ENCODE measurements at regions not wholly inside any gene's neighbourhood (a gene's known extent, or its start where the extent isn't known, plus 50 kb on each side); places are given as distances from the start of the nearest gene placed in this dataset.

DNA sequence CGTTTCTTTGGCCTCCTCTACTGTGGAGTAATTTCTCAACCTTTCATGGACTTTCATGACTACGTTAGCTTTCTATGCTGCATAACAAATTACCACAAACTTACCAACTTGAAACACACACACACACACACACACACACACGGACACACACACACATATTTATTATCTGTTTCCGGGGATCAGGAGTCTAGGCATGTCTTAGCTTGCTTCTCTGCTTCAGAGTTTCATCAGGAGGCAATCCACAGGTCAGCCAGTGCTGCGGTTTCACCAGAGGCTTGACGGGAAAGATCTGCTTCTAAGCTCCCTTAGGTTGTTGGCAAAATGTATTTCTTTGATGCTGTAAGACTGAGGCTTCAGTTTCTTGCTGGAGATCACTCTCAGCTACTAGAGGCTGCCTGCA is 59.0 kb upstream of the C9orf72 start:
- RAD21 ChIA-PET (ENCODE audit: low non-redundant PET in 1 of 2, low total read pairs in 2 of 2, uncharacterized antibody in 2 of 2, unreplicated experiment in 2 of 2), result no interaction called here
- POLR2A ChIA-PET, result no interaction called here
- Histone ChIP-seq H4K20me1 (ENCODE audit: insufficient read depth) (no peaks in the 10 kb centered on the region), H3K36me3 (ENCODE audit: control insufficient read depth in 1 of 2, insufficient read depth in 2 of 2, low read length in 2 of 2) (no peaks in the 10 kb centered on the region), H3K4me2 (ENCODE audit: low read length) (no peak overlapping the region), H3K9ac (ENCODE audit: low read length) (no peak overlapping the region), H3K9me3 (ENCODE audit: control insufficient read depth in 1 of 2, insufficient read depth in 1 of 2, low read depth in 1 of 2, low read length in 2 of 2) (no peaks in the 10 kb centered on the region), H3K27ac (ENCODE audit: low read depth, low read length) (no peak overlapping the region), H3K27me3 (ENCODE audit: insufficient read depth, low read length) (peaks cover 25% of the 10 kb centered on the region), H3K79me2 (ENCODE audit: insufficient read depth, low read length) (no peaks in the 10 kb centered on the region), H2AFZ (ENCODE audit: low read depth, low read length, poor library complexity, severe bottlenecking) (no peak overlapping the region), H3K4me1 (ENCODE audit: control insufficient read depth in 1 of 2, insufficient read depth in 2 of 2, low read length in 2 of 2) (no peaks in the 10 kb centered on the region), H3K4me3 (replicated peaks in 1 of 2; ENCODE audit: low read depth in 1 of 2, low read length in 2 of 2) (no peak overlapping the region), H3K9me2 (ENCODE audit: insufficient read depth) (no peaks in the 10 kb centered on the region)
- CTCF ChIA-PET, result no interaction called here
- intact Hi-C loops (cut with micrococcal nuclease), result no loop called here
- no TSS peak for BruUV-seq (replicated peaks)
- ATAC-seq (no peak), DNase-seq (ENCODE audit: low read depth, low spot score) (no peak)
- TF ChIP-seq CBX3 (IDR thresholded peaks at IDR 0.05; ENCODE audit: low read depth), result no peak
- no peak for TF ChIP-seq YY1 (IDR thresholded peaks at IDR 0.05; ENCODE audit: extremely low read depth, insufficient replicate concordance, low read depth, low read length)
- TF ChIP-seq SP1 (IDR thresholded peaks at IDR 0.05; ENCODE audit: low read depth), result no peak
- TF ChIP-seq, protein P1, sequence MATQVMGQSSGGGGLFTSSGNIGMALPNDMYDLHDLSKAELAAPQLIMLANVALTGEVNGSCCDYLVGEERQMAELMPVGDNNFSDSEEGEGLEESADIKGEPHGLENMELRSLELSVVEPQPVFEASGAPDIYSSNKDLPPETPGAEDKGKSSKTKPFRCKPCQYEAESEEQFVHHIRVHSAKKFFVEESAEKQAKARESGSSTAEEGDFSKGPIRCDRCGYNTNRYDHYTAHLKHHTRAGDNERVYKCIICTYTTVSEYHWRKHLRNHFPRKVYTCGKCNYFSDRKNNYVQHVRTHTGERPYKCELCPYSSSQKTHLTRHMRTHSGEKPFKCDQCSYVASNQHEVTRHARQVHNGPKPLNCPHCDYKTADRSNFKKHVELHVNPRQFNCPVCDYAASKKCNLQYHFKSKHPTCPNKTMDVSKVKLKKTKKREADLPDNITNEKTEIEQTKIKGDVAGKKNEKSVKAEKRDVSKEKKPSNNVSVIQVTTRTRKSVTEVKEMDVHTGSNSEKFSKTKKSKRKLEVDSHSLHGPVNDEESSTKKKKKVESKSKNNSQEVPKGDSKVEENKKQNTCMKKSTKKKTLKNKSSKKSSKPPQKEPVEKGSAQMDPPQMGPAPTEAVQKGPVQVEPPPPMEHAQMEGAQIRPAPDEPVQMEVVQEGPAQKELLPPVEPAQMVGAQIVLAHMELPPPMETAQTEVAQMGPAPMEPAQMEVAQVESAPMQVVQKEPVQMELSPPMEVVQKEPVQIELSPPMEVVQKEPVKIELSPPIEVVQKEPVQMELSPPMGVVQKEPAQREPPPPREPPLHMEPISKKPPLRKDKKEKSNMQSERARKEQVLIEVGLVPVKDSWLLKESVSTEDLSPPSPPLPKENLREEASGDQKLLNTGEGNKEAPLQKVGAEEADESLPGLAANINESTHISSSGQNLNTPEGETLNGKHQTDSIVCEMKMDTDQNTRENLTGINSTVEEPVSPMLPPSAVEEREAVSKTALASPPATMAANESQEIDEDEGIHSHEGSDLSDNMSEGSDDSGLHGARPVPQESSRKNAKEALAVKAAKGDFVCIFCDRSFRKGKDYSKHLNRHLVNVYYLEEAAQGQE (IDR thresholded peaks at IDR 0.05; ENCODE audit: low read depth), result no peak
- TF ChIP-seq POLR2AphosphoS5 (IDR thresholded peaks at IDR 0.05; ENCODE audit: low read depth, low read length), result no peak
- no peak for TF ChIP-seq FOSL1 (IDR thresholded peaks at IDR 0.05; ENCODE audit: low read depth)
- TF ChIP-seq POLR2A (IDR thresholded peaks at IDR 0.05; ENCODE audit: borderline replicate concordance, extremely low read depth, insufficient read depth, insufficient read length), result no peak
- TF ChIP-seq EZH2 (IDR thresholded peaks at IDR 0.05), result no peak
- no peak for TF ChIP-seq JUND (IDR thresholded peaks at IDR 0.05)
- TF ChIP-seq, protein P2, sequence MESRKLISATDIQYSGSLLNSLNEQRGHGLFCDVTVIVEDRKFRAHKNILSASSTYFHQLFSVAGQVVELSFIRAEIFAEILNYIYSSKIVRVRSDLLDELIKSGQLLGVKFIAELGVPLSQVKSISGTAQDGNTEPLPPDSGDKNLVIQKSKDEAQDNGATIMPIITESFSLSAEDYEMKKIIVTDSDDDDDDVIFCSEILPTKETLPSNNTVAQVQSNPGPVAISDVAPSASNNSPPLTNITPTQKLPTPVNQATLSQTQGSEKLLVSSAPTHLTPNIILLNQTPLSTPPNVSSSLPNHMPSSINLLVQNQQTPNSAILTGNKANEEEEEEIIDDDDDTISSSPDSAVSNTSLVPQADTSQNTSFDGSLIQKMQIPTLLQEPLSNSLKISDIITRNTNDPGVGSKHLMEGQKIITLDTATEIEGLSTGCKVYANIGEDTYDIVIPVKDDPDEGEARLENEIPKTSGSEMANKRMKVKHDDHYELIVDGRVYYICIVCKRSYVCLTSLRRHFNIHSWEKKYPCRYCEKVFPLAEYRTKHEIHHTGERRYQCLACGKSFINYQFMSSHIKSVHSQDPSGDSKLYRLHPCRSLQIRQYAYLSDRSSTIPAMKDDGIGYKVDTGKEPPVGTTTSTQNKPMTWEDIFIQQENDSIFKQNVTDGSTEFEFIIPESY (IDR thresholded peaks at IDR 0.05; ENCODE audit: extremely low read depth, insufficient replicate concordance, low read length), result no peak
- TF ChIP-seq SRF (IDR thresholded peaks at IDR 0.05; ENCODE audit: low read depth), result no peak
- no peak for TF ChIP-seq ZNF274 (IDR thresholded peaks at IDR 0.05; ENCODE audit: low read depth, low read length)
- TF ChIP-seq EGR1 (IDR thresholded peaks at IDR 0.05; ENCODE audit: low read depth), result no peak
- no peak for TF ChIP-seq ELF1 (IDR thresholded peaks at IDR 0.05; ENCODE audit: borderline replicate concordance, low read depth)
- TF ChIP-seq, protein P3, sequence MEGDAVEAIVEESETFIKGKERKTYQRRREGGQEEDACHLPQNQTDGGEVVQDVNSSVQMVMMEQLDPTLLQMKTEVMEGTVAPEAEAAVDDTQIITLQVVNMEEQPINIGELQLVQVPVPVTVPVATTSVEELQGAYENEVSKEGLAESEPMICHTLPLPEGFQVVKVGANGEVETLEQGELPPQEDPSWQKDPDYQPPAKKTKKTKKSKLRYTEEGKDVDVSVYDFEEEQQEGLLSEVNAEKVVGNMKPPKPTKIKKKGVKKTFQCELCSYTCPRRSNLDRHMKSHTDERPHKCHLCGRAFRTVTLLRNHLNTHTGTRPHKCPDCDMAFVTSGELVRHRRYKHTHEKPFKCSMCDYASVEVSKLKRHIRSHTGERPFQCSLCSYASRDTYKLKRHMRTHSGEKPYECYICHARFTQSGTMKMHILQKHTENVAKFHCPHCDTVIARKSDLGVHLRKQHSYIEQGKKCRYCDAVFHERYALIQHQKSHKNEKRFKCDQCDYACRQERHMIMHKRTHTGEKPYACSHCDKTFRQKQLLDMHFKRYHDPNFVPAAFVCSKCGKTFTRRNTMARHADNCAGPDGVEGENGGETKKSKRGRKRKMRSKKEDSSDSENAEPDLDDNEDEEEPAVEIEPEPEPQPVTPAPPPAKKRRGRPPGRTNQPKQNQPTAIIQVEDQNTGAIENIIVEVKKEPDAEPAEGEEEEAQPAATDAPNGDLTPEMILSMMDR (IDR thresholded peaks at IDR 0.05 in 2 of 3, conservative IDR thresholded peaks at IDR 0.05 in 1 of 3; ENCODE audit: borderline replicate concordance in 1 of 3, insufficient read depth in 1 of 3, low read depth in 2 of 3, low read length in 2 of 3), result no peak
- TF ChIP-seq RAD21 (IDR thresholded peaks at IDR 0.05; ENCODE audit: low read depth), result no peak
- TF ChIP-seq, protein P4, sequence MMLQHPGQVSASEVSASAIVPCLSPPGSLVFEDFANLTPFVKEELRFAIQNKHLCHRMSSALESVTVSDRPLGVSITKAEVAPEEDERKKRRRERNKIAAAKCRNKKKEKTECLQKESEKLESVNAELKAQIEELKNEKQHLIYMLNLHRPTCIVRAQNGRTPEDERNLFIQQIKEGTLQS (IDR thresholded peaks at IDR 0.05), result no peak
